Activated CD8-positive, alpha-beta T cell treated with anti-CD3 and anti-CD28 coated beads for 36 hours (primary cell): ENCODE measurements at regions not wholly inside any gene's neighbourhood (a gene's known extent, or its start where the extent isn't known, plus 50 kb on each side); places are given as distances from the start of the nearest gene placed in this dataset.

ENCODE experiments used
- ATAC-seq: fragments of 200-7000 bp; cut with Tn5 transposase; one replicate; pipeline ENCODE4 v1.10.0; 2021; ENCODE audit warnings: mild to moderate bottlenecking, moderate library complexity
- CTCF ChIA-PET: fragments of 350-600 bp; sonication (Branson Sonifier 250); formaldehyde crosslinking; loops from one replicate; lab custom pipeline; 2021; ENCODE audit warnings: antibody characterized with exemption; lab: Charles Lee
- POLR2A ChIA-PET: fragments of 350-600 bp; sonication (Branson Sonifier 250); formaldehyde crosslinking; loops from one replicate; lab custom pipeline; 2021; ENCODE audit warnings: antibody characterized with exemption; lab: Charles Lee
- DNase-seq: peaks from one replicate; pipeline ENCODE4 v3.0.0-alpha.2; 2020
- H3K27ac Mint-ChIP-seq: one replicate; pipeline ENCODE4 v1.8.0; 2021; ENCODE audit warnings: mild to moderate bottlenecking, mixed read lengths
- H3K27me3 Mint-ChIP-seq: one replicate; pipeline ENCODE4 v1.8.0; 2021; ENCODE audit warnings: mixed read lengths
- H3K36me3 Mint-ChIP-seq: one replicate; pipeline ENCODE4 v1.8.0; 2021; ENCODE audit warnings: low read depth, mixed read lengths
- H3K4me1 Mint-ChIP-seq: one replicate; pipeline ENCODE4 v1.8.0; 2021; ENCODE audit warnings: low read depth, mixed read lengths
- H3K4me3 Mint-ChIP-seq: one replicate; pipeline ENCODE4 v1.8.0; 2021; ENCODE audit warnings: mild to moderate bottlenecking, moderate library complexity, mixed read lengths
- H3K9me3 Mint-ChIP-seq: one replicate; pipeline ENCODE4 v1.8.0; 2021; ENCODE audit warnings: mixed read lengths
- CTCF ChIP-seq: fragments of 200-600 bp; IDR thresholded peaks from one replicate; pipeline ENCODE4 v1.8.0; 2022; ENCODE audit warnings: antibody characterized with exemption, mild to moderate bottlenecking
- intact Hi-C: fragments of 100-400 bp; cut with micrococcal nuclease; formaldehyde crosslinking; loops from one replicate; pipeline ENCODE4 v1.10.0; 2022

DNA sequence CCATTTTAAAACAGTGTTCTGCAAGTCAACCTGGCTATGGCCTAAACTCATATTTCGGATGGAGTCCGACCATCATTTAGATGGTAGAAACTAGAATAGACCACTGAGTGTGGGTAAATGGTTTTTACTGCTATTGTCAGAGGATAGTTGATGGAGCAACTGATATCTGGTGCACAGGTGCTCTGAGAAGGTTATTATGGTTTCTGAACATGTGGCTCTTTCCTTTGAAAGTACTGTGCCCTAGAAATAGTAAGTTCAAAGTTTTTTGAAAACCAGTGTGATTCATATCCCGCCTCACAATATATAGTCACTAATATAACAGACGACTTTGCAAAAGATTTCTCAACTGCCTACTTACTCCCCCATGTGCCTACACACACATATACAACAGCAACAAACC lies 64.4 kb upstream of the BTG1 start:
- TF ChIP-seq CTCF: no peak
- POLR2A ChIA-PET: interaction anchor here (0.8 to 1.5 kb wide), 3 partner anchors 34 to 74 kb away, joined by 3 to 6 read pairs (median 3); partner anchors contain the start of gene BTG1

DNA sequence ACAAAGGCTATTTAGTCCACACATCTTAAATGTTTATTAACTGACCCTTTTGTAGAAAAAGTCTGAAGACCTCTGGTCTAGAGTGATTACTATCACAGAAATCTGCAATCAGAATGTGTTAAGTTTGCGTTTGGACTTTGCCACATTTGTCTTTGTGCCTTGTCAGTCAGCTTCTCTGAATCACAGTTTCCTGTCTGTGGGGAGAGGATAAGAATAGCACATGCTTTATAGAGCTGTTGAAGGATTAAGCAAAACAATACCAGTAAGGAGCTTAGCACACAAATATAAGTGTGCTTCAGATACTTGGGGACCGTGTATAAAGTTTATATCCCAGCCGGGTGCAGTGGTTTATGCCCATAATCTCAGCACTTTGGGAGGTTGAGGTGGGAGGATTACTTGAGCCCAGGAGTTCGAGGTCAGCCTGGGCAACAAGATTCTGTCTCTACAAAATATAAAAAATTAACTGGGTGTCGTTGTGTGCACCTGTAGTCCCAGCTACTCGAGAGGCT lies 63.0 kb upstream of the BTG1 start:
- ChIA-PET POLR2A (interaction anchor here (0.7 to 1.6 kb wide), 3 partner anchors 37 to 65 kb away, joined by 3 to 7 read pairs (median 4); partner anchors contain the start of gene BTG1), CTCF (interaction anchor here (0.7 to 3.1 kb wide), 4 partner anchors 10 to 130 kb away, joined by 3 to 10 read pairs (median 3); no protein-coding TSS in a partner anchor)
- ATAC-seq (peak; percentile 65), DNase-seq (peak; percentile 39)
- no peak for TF ChIP-seq CTCF
- peaks cover 15% of the 10 kb centered on the region for H3K36me3 Mint-ChIP-seq
- intact Hi-C loops: loop anchor here (2.0 to 5.0 kb wide), 2 partner anchors 62 to 364 kb away; no protein-coding TSS in a partner anchor
- H3K27me3 Mint-ChIP-seq: no peaks in the 10 kb centered on the region
- H3K4me1 Mint-ChIP-seq: peaks cover 33% of the 10 kb centered on the region
- H3K9me3 Mint-ChIP-seq: peaks cover 9% of the 10 kb centered on the region
- peak overlapping the region; percentile 96 for H3K27ac Mint-ChIP-seq
- H3K4me3 Mint-ChIP-seq: peak overlapping the region; percentile 67

More for the DNA sequence above, 64.4 kb upstream of the BTG1 start:
- peaks cover 16% of the 10 kb centered on the region for H3K9me3 Mint-ChIP-seq
- no peak overlapping the region for H3K4me3 Mint-ChIP-seq
- H3K27me3 Mint-ChIP-seq: no peaks in the 10 kb centered on the region
- CTCF ChIA-PET: interaction anchor here (0.6 to 3.1 kb wide), 8 partner anchors 9 to 828 kb away, joined by 3 to 10 read pairs (median 4); partner anchors contain the start of gene BTG1
- intact Hi-C loops: no loop called here
- DNase-seq: no peak
- H3K27ac Mint-ChIP-seq: peak overlapping the region; percentile 96
- H3K36me3 Mint-ChIP-seq: peaks cover 15% of the 10 kb centered on the region
- peak; percentile 84 for ATAC-seq
- peaks cover 40% of the 10 kb centered on the region for H3K4me1 Mint-ChIP-seq

DNA sequence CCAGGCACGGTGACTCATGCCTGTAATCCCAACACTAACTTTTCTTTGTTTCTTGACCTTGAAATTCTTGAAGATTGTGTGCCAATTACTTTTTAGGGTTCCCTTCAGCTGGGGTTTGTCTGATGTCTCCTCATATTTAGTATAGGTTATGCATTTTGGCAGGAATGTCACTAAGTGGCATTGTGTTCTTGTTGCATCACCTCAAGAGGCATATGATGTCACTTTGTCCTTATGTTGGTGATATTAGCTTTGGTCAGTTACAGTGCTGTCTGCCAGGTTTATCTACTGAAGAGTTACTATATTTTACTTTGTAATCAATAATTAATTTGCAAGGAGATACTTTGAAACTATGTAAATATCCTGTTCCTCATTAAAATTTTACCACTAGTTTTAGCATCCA lies 61.0 kb upstream of the BTG1 start:
- DNase-seq (no peak), ATAC-seq (no peak)
- ChIA-PET CTCF (interaction anchor here (0.8 to 1.6 kb wide), 2 partner anchors 10 to 57 kb away, joined by 3 to 5 read pairs; no protein-coding TSS in a partner anchor), POLR2A (interaction anchor here (1.3 kb wide), 1 partner anchor 61 kb away, joined by 3 read pairs; the partner anchor contains the start of gene BTG1)
- Mint-ChIP-seq H3K36me3 (peaks cover 12% of the 10 kb centered on the region), H3K27me3 (no peaks in the 10 kb centered on the region), H3K4me3 (no peak overlapping the region), H3K4me1 (peaks cover 29% of the 10 kb centered on the region), H3K27ac (no peak overlapping the region), H3K9me3 (peaks cover 6% of the 10 kb centered on the region)
- no peak for TF ChIP-seq CTCF
- intact Hi-C loops: loop anchor here (5.0 kb wide), 1 partner anchor 366 kb away; no protein-coding TSS in a partner anchor

- ChIA-PET POLR2A (interaction anchor here (1.3 kb wide), 1 partner anchor 60 kb away, joined by 3 read pairs; the partner anchor contains the start of gene BTG1), CTCF (interaction anchor here (0.8 to 1.6 kb wide), 3 partner anchors 9 to 57 kb away, joined by 3 to 5 read pairs (median 3); no protein-coding TSS in a partner anchor)
- Mint-ChIP-seq H3K27ac (no peak overlapping the region), H3K27me3 (no peaks in the 10 kb centered on the region), H3K4me1 (peaks cover 30% of the 10 kb centered on the region), H3K9me3 (peaks cover 3% of the 10 kb centered on the region), H3K4me3 (no peak overlapping the region), H3K36me3 (peaks cover 10% of the 10 kb centered on the region)
- TF ChIP-seq CTCF: no peak
- intact Hi-C loops: loop anchor here (5.0 kb wide), 1 partner anchor 366 kb away; no protein-coding TSS in a partner anchor
- no peak for ATAC-seq
- DNase-seq: no peak
Observed at GRCh38 chr12:92206011-92206410, 60.4 kb upstream of the BTG1 start.
